ENCODE measurements at regions not wholly inside any gene's neighbourhood (a gene's known extent, or its start where the extent isn't known, plus 50 kb on each side); places are given as distances from the start of the nearest gene placed in this dataset.
"Not testable (repeated sequence)": the region's sequence is repeated elsewhere in the genome, so short reads cannot be mapped to it uniquely, and the experiment has no call there.

DNA sequence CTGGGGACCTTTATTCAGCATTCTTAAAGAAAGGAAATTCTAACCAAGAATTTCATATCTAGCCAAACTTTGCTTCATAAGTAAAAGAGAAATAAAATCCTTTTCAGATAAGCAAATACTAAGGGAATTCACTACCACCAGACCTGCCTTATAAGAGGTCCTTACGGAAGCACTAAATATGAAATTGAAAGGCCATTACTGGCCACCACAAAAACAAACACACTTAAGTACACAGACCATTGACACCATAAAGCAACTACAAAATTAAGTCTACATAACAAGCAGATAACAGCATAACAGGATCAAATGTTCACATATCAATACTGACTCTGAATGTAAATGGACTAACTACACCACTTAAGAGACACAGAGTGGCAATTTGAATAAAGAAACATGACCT lies 361.4 kb upstream of the POU5F2 start:
- Histone ChIP-seq H3K36me3 (replicated peaks in 1 of 2) (no peaks in the 10 kb centered on the region), H3K27me3 (no peaks in the 10 kb centered on the region), H3K4me1 (replicated peaks in 1 of 2) (no peaks in the 10 kb centered on the region), H3K27ac (no peak overlapping the region), H3K4me3 (no peak overlapping the region), H3K9me3 (replicated peaks in 1 of 3) (peaks cover 0 to 8% (median 0%) of the 10 kb centered on the region in 3 donors)
- 82 to 97% (median 93%) methylated on average over 1 of the region's 1 CpG for WGBS, 4 donors
- intact Hi-C loops (cut with DNase I), result no loop called here
- no peak for DNase-seq
- TF ChIP-seq, protein P1, sequence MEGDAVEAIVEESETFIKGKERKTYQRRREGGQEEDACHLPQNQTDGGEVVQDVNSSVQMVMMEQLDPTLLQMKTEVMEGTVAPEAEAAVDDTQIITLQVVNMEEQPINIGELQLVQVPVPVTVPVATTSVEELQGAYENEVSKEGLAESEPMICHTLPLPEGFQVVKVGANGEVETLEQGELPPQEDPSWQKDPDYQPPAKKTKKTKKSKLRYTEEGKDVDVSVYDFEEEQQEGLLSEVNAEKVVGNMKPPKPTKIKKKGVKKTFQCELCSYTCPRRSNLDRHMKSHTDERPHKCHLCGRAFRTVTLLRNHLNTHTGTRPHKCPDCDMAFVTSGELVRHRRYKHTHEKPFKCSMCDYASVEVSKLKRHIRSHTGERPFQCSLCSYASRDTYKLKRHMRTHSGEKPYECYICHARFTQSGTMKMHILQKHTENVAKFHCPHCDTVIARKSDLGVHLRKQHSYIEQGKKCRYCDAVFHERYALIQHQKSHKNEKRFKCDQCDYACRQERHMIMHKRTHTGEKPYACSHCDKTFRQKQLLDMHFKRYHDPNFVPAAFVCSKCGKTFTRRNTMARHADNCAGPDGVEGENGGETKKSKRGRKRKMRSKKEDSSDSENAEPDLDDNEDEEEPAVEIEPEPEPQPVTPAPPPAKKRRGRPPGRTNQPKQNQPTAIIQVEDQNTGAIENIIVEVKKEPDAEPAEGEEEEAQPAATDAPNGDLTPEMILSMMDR (IDR thresholded peaks at IDR 0.05), result no peak
- no peak for TF ChIP-seq POLR2A (IDR thresholded peaks at IDR 0.05)

DNA sequence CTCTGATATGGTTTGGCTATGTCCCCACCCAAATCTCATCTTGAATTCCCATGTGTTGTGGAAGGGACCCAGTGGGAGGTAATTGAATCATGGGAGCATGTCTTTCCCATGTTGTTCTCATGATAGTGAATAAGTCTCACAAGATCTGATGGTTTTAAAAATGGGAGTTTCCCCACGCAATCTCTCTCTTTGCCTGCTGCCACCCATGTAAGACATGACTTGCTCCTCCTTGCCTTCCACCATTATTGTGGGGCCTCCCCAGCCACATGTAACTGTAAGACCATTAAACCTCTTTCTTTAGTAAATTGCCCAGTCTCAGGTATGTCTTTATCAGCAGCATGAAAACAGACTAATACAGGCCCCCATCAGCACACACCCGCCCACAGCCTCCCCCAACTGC lies 356.0 kb upstream of the POU5F2 start:
- DNase-seq; H3K36me3 ChIP-seq (replicated peaks in 1 of 2); H3K9me3 ChIP-seq (replicated peaks in 1 of 3); H3K4me1 ChIP-seq (replicated peaks in 1 of 2); intact Hi-C loops (cut with DNase I); H3K27me3 ChIP-seq; H3K4me3 ChIP-seq; H3K27ac ChIP-seq: not testable (repeated sequence)
- 92 to 98% (median 94%) methylated on average over 2 of the region's 2 CpGs for WGBS, 4 donors

DNA sequence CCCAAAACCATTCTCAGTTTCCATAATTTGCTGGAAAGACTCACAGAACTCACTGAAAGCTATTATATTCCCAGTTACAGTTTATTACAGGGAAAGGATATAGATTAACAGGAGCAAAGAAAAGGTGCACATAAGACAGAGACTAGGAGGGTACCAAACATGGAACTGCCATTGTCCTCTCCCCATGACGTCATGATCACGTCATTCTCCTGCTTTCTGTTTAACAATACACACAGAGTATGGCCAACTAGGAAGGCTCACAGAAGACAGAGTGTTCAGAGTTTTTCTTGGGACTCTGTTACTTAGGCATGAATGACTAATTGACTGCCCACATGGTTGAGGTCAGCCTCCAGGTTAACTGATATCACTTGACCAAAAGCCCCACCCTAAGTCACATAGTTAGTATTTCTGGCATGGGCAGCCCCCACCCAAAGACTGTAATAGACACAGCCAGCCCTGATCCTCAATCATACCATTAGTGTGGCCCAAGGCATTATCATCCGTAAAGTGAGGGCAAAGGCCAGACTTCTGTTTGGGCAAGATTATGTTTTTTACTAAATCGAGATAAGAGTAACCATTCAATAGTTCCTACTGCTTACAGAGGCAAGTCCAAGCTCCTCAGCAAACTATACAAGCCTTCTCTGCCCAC lies 353.5 kb upstream of the POU5F2 start:
- no peaks in the 10 kb centered on the region for H3K27me3 ChIP-seq
- no peak overlapping the region for H3K27ac ChIP-seq
- no peak overlapping the region for H3K4me3 ChIP-seq
- no peak for DNase-seq
- no peaks in the 10 kb centered on the region for H3K4me1 ChIP-seq (replicated peaks in 1 of 2)
- H3K9me3 ChIP-seq (replicated peaks in 1 of 3), result no peaks in the 10 kb centered on the region
- no peak for TF ChIP-seq POLR2A (IDR thresholded peaks at IDR 0.05)
- TF ChIP-seq, protein P1 (IDR thresholded peaks at IDR 0.05), result no peak
- intact Hi-C loops (cut with DNase I), result no loop called here
- WGBS, 4 donors, result 92 to 96% (median 94%) methylated on average over 4 of the region's 4 CpGs
- no peaks in the 10 kb centered on the region for H3K36me3 ChIP-seq (replicated peaks in 1 of 2)

GRCh38 chr5:94093300-94093699 lies 351.9 kb upstream of the POU5F2 start:
- Histone ChIP-seq H3K27me3 (no peaks in the 10 kb centered on the region), H3K9me3 (replicated peaks in 1 of 3) (no peaks in the 10 kb centered on the region), H3K4me1 (replicated peaks in 1 of 2) (no peaks in the 10 kb centered on the region), H3K36me3 (replicated peaks in 1 of 2) (no peaks in the 10 kb centered on the region), H3K4me3 (no peak overlapping the region), H3K27ac (no peak overlapping the region)
- TF ChIP-seq POLR2A (IDR thresholded peaks at IDR 0.05), result no peak
- TF ChIP-seq, protein P1 (IDR thresholded peaks at IDR 0.05), result no peak
- intact Hi-C loops (cut with DNase I), result no loop called here
- DNase-seq, result no peak

GRCh38 chr5:94086635-94087034 lies 345.2 kb upstream of the POU5F2 start:
- H3K27me3 ChIP-seq; intact Hi-C loops (cut with DNase I); H3K36me3 ChIP-seq (replicated peaks in 1 of 2); H3K9me3 ChIP-seq (replicated peaks in 1 of 3); H3K4me3 ChIP-seq; H3K27ac ChIP-seq; H3K4me1 ChIP-seq (replicated peaks in 1 of 2): not testable (repeated sequence)
- WGBS, 4 donors, result 89 to 94% (median 92%) methylated on average over 8 of the region's 8 CpGs
- TF ChIP-seq, protein P1 (IDR thresholded peaks at IDR 0.05), result peak in 1 of 6 experiments; percentile 16
- peak in 1 of 7 donors; percentile 9 for DNase-seq
